ENCODE measurements at regions not wholly inside any gene's neighbourhood (a gene's known extent, or its start where the extent isn't known, plus 50 kb on each side); places are given as distances from the start of the nearest gene placed in this dataset.

DNA sequence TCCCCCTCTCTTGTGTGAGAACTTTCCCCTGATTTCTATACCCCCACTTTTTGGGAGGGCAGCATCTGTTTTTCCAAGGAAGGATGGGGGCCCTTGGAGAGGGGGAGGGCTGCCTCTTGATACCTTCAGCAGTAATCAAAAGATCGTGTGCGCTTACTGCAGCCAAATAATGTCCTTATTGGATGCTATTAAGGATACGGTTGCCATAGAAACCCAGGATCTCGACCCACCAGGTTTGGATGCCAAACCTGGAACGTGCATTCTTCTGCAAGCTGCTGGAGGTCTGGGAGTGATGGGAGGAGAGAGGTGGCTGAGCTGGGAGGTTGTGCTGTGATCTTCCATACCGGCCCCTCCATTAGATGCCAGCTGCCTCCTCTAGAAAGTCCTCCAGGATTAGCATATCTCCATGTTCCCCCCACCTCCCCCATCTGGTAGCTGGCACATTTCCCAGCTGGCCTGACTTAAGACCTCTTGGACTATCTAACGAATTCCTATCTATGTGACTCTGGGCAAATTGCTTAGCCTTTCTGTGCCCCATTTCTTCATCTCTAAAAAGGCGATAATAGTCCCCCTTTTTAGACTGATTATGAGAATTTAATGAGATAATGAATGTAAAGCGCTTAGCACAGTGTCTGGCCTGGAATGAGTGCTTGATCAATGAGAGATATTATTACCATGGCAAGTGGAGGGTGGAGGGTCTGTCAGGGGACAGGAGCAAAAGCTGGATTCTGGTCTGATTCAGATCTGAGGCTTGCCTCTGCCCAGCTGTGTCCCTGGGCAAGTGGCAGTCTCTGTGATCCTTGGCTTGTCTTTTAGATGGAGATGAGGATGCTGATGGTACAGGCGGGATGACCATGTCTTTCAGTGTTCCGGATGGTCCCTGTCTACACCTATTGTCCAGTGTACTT, 78.5 kb upstream of the PCBD1 start:
- DNase-seq (ENCODE audit: low read depth), result no peak

DNA sequence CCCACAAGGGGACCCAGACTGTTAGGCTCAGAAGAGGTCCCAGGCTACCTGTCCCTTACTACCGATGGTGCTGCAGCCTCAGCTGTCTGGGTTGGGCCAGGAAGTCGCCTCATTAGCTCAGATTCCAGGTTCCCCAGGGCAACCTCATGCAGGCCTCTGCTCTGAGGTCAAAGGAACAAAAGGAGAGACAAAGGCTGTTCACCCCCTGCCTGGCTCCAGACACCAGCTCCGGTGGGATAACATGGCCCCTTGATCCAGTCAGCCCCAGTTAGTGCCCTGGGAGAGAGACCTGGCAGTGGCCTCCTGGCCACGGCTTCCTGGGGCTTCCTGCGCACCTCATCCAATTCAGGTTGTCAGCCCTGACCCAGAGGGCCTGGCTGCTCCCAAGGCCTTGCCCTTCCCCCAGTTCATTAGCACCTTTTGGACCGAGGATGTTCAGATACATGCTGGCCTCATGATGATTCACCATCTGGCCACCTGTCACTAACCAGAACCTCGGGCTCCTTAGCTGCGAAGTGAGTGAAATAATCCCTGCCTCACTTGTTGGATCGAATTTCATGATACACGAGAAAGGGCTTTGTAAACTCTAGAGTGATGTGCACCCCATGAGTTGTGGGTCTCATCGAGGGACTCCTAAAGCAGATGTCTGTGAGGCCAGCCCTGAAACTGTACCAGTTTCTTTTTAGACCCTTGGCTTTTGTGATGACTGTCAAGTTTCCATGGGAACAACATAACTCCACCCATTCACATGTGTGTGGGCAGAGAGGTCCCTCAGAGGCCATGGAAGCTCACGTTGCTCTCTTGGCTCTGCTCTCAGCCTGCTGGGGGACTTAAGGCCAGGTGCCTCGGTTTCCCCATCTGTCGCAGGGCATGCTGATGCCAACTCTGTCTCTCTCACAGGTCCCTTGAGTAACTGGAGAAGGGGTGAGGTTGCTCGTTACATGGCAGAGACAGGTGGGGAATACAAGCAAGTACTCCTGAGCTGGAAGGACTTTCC, 79.5 kb upstream of the PCBD1 start:
- no peak for DNase-seq (ENCODE audit: low read depth)

DNA sequence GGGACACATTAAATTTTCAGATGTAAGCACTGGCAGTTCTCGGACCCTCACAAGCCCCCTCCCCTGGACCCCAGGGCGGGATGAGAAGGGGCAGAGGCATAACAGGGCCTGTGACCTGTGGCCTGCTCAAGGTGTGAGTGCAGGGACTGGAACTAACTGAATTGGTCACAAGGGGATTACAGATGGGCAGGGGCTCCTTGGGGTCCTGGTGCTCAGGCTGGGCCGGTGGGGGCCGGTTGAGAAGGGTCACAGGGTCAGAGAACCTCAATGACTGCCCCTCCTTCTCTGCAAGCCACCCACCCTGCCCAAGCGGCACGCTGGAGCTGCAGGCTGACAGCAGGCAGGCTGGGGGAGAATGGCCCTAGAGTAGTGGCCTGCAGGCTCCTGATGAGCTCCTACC, 80.8 kb upstream of the PCBD1 start:
- no peak for DNase-seq (ENCODE audit: low read depth)

DNA sequence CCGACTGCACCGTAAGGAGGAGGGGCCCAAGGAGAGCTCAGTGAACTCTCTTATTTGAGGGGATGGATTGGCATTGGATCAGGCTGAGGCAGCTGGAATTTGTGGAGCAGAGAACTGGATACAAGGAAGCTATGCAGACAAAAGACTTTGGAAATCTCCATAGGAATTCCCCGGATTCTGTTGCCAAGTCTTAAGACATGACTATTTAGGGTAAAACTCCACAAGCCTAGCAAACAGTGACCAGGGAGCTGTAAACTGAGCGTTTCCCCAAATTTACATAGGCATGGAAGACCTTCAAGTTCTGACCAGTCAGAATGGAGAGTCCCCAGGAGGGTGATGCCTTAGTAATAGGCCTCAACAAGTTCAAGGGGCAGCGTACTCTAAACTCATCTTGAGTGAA, 82.5 kb upstream of the PCBD1 start:
- no peak for DNase-seq (ENCODE audit: low read depth)

DNA sequence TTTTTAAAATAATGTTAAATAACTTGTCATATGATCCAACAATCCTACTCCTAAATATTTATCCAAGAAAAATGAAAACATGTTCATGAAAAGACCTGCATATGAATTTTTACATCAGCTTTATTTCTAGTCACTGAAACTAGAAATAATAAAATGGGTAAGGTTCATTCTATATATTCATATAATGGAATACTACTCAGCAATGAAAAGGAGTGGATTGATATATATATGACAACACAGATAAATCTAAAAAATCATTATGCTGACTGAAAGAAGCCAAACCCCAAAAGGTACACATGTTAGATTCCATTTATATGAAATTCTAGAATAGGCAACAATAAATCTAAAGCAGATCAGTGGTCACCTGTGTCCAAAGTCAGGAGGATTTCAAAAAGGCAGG, 84.9 kb upstream of the PCBD1 start:
- no peak for DNase-seq (ENCODE audit: low read depth)

DNA sequence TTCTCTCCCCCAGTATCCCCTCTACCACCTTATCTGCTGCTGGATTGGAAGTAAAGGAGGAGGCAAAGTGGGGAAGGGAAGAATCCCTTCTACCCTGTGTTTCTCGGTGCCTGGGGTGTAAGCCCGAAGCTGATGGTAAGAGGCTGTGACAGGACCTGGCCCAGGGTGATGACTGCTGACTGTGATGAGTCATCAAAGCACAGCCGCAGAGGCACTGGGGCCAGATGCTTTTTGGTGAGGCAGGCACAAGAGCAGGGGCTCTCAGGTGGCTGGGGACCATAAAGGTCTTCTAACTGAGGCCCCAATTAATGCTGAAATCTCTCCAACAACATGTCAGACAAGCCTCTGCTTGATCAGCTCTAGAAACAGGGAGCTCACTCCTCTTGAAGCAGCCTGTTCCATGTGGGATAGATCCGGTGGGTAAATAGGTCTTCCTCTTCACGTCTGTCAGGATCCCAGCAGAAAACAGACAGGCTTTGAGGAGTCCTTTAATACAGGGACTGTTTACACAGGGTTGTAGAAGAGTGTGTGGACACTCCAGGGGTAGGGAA, 86.1 kb upstream of the PCBD1 start:
- DNase-seq (ENCODE audit: low read depth), result no peak

DNA sequence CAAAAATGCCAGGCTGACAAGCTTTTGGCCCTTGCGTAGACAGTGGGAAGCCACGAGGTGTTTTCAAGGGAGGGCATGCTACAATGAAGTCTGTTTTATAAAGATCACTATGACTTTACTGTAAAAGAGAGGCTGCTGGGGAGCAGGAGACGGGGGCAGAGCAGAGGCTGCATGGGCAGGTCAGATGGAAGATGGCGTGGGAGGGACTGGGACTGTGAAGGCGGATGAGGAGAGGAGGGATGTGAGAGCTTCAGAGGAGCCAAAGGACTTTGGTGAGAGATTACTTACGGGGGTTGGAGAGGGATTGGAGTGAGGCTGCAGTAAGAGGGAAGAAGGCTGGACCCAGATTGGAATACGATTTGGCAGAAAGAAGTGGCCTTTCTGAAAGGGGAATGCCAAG, 86.6 kb upstream of the PCBD1 start:
- no peak for DNase-seq (ENCODE audit: low read depth)

DNA sequence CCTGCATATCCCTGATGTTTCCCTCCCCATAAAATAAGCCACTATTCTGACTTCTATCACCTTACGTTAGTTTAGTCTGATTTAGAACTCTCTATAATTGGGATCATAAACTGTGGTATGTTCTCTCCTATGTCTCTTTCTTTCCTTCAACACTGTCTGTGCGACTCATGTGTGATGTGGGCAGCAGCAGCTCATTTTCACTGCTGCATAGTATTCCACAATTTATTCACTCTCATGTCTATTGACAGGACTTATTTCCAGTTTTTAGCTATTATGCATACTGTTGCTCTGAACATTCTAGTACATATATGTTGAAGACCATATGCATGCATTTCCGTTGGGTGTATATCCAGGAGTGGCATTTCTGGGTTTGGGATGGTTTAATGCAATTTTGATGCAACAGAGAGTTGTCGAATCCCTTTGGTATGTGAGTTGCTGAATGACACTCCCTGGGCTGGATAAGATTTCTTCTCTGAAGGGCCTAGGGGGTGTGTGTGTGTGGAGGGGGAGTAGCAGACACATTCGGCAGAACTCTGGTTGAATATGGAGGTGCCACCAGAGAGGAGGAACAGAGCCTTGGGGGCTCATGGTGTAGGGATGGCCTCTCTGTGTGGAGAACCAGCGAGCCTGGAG, 87.8 kb upstream of the PCBD1 start:
- DNase-seq (ENCODE audit: low read depth), result no peak

DNA sequence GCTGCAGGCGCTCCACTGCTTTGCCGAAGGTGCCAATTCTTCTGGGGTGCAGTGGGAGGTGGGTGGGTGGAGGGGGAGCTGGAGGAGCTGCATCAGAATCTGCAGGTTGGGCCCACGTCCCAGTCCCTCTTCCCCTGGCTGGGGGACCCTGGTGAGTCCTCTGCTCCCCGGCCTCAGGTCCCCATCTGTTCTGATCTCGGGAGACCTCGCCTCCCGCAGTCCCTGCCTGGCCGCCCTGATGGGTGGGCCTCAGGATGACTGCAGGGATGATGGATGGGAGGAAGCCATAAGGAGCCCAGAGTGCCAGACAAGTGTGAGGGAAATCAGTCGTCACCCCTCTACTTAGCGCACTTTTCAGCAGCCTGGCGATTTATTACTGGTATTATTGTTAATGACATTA, 89.3 kb upstream of the PCBD1 start:
- DNase-seq (ENCODE audit: low read depth), result no peak

DNA sequence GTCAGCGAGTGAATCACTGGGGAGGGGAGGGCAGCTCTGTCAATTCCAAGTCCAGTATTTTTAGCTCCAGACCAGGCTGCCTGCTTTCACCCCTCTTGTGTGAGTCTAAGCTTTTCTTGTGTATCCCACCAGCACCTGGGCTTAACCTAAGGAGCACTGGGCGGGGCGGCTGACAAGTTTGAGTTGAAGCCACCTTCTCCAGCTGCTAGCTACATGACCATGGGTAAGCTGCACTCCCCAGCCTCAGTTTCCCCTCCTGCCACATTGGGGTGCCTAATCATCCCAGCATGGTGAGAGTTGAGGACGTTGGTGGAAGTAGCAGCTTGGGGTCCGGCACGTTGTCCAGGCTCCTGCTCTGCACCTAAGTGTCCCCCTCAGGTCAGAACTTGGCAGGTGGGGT, 89.8 kb upstream of the PCBD1 start:
- no peak for DNase-seq (ENCODE audit: low read depth)

DNA sequence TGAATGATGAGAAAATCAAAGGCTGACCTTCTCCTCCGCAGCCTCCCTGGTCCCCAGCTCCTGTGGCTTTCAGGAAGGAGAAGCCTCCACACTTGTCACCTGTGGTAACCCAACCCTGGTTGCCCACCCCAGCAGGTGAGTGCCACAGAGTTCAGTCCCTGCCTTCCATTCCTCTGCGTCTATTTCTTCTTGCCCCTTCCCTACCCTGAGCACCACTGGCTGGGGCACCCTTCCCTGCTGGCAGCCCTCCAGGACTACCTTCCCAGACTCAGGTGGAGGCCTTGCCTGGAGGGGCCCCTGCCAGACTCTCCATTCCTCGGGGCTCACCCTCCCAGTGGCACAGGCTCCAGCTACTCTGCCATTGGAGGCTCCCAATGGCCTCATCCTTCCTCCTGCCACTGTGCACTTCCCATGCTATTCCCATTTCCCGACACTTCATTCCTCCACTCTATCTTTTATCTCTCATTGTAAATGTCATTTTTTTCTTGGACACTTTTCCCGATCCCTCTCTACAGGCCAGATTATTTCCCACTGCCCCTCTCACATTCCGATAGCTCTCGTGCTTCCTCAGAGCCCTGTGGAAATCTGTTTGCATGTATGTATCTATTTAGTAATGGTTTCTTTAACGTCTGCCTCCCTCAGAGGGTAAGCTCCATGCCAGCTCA, 90.6 kb upstream of the PCBD1 start:
- no peak for DNase-seq (ENCODE audit: low read depth)

DNA sequence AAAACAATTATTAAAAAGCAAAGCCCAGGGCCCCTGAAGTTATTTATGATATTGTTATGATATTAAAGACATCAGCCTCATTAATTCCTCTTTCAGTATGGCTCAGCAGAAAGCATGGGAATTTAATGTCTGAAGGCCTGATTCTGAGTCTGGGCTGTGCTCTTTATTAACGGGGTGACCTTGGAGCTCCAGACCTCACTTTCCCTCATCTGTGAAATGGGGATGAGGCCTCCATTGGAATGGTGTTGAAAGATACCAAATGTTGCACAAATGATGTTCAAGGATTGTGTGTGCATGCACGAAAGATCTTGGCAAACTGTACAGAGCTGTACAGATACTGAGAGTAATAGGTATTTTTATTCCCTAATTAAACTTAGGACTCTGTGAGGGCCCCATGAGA, 92.3 kb upstream of the PCBD1 start:
- no peak for DNase-seq (ENCODE audit: low read depth)

DNA sequence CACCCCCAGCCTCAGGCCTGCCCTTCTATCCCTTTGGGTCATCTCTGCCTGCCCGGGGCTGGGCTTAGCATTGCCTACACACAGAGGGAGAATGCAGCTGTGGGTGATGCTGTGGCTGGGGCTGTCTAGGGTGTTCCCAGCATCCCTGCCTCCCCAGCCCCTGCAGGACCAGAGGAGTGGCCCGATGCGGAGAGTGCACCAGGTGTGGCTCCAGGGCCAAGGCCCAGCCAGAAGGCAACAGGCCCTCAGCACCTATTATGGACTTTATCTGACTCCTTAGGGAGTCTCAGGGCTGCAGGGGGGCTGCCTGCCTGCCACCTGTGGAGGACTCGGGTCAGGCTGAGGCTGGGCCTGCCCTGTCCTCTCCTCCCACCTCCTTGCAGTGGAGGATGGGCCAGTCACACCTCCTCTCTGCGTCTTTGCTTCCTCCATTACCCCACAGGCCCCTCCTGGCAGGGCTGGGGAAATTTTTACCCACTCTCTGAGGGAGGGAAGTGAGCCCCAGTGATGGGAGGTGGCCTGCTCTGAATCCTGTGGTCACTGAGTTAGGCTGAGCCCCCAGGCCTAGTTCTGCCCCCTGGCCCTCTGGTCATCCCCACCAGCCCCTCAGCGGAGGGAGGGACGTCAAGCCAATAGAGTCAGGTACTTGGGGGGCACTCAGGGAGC, 92.9 kb upstream of the PCBD1 start:
- DNase-seq (ENCODE audit: low read depth), result no peak

DNA sequence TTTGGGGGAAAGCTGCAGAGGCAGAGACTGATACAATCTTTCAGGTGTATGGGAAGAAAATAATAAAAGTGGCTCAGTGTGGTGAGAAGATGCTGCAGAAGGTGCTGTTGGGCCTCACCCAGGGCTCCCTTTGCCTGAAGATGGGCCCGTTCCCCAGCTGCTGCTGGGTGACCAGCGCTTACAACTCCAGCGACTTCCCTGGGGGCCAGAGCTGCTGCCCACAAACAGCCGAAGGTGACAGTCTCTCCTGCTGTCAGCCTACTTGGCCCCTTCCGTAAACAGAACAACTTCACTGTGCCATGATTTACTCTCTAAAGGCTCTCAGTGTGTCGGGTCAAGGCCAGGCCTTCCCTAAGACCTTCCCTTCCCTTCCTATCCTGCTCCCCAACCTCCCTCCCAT, 93.6 kb upstream of the PCBD1 start:
- no peak for DNase-seq (ENCODE audit: low read depth)

DNA sequence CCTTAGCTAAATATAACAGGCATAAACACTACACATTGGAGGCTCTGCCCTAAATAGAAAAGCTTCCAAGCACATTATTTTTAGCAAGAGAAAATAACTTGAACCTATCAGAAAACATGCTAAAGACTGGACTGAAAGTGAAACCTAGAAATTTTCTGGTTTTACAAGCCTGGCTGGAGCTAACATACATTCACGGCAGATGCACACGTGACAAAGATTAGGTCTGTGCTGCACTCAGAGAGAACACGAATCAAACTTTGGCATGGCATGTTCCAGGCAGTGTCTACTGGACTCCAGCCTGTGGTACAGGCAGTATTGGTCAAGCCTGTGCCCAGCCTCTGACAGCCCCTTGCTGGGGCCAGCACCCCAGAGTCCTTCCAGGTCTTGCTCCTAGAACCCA, 94.1 kb upstream of the PCBD1 start:
- no peak for DNase-seq (ENCODE audit: low read depth)

DNA sequence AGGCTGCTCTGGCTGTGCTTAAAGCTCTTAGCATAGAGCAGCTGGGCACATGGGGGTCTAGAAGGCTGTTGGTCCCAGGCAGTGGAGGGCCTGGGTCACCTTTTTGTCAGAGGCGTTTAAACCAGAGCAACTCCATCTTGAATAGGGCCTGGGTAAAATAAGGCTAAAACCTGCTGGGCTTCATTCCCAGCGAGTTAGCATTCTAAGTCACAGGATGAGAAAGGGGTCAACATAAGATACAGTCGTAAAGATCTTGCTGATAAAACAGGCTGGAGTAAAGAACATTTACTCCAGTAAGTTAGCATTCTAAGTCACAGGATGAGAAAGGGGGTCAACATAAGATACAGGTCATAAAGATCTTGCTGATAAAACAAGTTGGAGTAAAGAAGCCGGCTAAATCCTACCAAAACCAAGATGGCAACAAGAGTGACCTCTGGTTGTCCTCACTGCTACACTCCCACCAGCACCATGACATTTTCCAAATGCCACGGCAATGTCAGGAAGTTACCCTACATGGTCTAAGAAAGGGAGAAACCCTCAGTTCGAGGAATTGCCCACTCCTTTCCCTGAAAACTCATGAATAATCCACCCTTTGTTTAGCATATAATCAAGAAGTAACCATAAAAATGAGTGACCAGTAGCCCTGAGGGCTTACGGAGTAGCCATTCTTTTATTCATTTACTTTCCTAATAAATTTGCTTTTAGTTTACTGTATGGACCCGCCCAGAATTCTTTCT, 96.8 kb upstream of the PCBD1 start:
- DNase-seq (ENCODE audit: low read depth), result no peak

DNA sequence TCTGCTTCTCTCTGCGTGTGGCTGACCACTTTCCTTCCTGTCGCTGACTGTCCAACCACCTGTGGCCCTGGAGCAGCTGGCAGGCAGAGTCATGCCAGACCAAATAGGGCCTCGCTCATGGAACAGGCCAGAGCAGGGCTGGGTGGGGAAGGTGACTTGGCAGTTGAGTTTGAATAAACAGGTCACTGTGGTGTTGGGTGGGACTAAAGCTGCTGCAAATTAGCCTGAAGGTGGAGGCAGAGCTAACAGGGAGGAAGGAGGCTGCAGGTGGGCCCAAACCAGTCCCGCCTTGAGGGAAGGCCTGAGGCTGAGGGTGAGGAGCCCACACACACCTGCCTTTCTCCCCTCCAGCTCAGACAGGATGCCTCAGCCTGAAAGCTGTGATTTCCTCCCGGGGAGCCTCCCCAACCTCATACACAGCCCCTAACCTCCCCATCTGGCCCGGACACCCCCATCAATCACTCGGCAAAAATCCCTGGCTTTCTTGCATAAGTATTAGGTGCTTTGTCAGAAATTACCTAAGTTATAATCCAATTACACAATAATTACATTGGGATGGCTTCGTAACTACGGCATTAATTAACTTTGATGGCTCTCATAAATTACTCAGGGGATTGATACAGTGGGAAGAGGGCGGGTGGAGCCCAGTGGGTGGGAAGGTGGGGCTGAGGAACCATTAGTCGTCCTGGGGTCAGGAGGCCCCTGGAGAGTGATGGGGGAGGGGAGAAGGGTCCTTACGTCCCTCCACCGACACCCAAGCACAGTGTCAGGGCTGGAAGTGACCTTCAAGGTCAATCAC, 97.7 kb upstream of the PCBD1 start:
- no peak for DNase-seq (ENCODE audit: low read depth)

DNA sequence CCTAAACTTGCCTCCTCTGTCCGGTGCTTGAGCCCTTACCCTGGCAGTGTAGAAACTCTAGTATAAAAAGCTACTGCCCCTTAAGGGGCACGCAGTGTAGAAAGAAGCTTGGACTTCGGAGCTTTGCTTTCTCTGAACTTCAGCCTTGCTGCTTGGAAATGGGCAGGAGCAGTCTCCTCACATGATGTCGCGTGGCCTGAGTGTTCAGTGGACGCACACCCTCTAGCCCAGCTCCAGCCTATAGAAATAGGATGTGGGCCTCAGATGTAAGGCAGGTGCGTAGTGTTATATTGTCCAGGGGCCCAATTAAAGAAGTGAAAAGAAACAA, 98.2 kb upstream of the PCBD1 start:
- DNase-seq (ENCODE audit: low read depth), result no peak

DNA sequence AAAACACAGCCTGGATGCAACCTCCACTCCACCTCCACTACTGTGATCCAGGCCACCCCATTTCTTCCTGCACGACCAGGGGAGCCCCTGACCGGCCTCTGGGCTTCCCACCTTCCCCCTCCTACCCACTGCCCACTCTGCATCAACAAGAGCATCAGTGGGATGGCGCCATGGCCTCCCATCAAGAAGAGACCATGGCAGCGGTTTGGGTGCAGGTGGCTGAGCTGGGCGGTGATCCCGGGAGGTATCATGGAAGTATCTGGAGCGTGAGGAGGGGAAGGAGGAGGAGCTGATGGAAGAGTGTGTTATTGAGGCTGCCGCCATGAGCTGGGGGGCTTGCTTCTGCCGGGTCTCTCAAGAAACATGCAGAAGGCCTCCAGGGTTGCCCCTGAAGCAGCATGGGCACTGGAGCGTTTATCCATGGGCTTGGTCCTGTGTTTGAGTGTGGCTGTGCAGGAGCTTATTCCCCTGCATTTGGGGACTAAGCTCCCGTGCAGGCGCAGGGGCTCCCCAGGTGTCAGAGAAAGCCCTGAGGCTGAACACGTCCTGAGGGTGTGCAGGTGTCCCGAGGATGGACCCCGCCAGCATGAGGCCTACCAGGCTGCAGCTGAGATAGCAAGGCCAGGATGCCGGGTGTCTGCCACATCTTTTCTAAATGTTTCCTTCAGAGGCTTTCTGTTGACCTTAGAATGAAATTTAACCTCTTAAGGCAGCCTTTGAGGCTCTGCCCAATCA, 99.2 kb upstream of the PCBD1 start:
- no peak for DNase-seq (ENCODE audit: low read depth)
